Esophagus (tissue), 2 donors: ENCODE measurements at regions not wholly inside any gene's neighbourhood (a gene's known extent, or its start where the extent isn't known, plus 50 kb on each side); places are given as distances from the start of the nearest gene placed in this dataset.

ENCODE experiments used
- H3K27ac ChIP-seq, 2 donors: one replicate each; pipeline ENCODE4 v1.5.1; 2013; ENCODE audit warnings: low read depth in 2 of 2, mild to moderate bottlenecking in 2 of 2, inconsistent platforms in 1 of 2, low read length in 1 of 2, moderate library complexity in 1 of 2
- H3K27me3 ChIP-seq, 2 donors: one replicate each; pipeline ENCODE4 v1.6.1; 2013; ENCODE audit warnings: low read length in 2 of 2, control low read depth in 1 of 2, mild to moderate bottlenecking in 1 of 2; ENCODE audit not compliant: insufficient read depth in 2 of 2, control insufficient read depth in 1 of 2
- H3K36me3 ChIP-seq, 2 donors: one replicate each; pipeline ENCODE4 v1.6.1; 2013; ENCODE audit warnings: low read length in 1 of 2; ENCODE audit not compliant: control insufficient read depth in 2 of 2, insufficient read depth in 2 of 2
- H3K4me1 ChIP-seq, 2 donors: one replicate each; pipeline ENCODE4 v1.6.1; 2013; ENCODE audit warnings: low read length in 1 of 2; ENCODE audit not compliant: control insufficient read depth in 2 of 2, insufficient read depth in 2 of 2
- H3K4me3 ChIP-seq, 2 donors: one replicate each; pipeline ENCODE4 v1.5.1; 2013; ENCODE audit warnings: low read length in 2 of 2, mild to moderate bottlenecking in 2 of 2, low read depth in 1 of 2, moderate library complexity in 1 of 2
- H3K9me3 ChIP-seq, 2 donors: one replicate each; pipeline ENCODE4 v1.6.1; 2013; ENCODE audit warnings: mild to moderate bottlenecking in 2 of 2, low read depth in 1 of 2, low read length in 1 of 2, moderate library complexity in 1 of 2; ENCODE audit not compliant: control insufficient read depth in 2 of 2, insufficient read depth in 1 of 2
- WGBS, 2 donors: extraction: QIAGEN DNeasy Blood & Tissue Kit; methylation state at CpG; one replicate each; pipeline ENCODE4 v1.1.7; 2013; 5-methylcytosine and 5-hydroxymethylcytosine counted together
- donor health status: healthy with polysubstance abuse.
- donor health status: Bipolar disorder and iron deficiency.

DNA sequence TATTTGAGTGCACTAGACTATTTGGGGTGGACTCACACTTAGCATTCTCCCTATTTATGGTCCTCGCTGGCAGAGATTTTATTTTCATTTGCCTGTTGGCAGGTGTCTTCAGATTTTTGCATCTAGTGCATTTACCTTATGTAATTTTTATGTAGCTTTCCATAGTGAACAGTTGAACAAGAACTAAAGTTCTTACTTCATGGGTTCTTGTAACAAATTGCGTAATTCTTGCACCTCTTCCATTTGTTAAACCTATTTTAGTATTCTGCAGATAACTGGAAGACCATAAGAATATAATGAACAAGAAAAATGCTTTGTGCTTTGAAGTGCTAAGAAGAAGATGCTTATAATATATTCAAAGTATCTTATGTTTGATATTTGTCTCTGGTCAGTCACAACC lies 252.8 kb upstream of the MMS22L start:
- no peak overlapping the region for H3K27ac ChIP-seq
- no peak overlapping the region for H3K4me3 ChIP-seq
- no peaks in the 10 kb centered on the region for H3K9me3 ChIP-seq
- WGBS, 2 donors: 86 to 94% methylated on average over 2 of the region's 2 CpGs
- no peaks in the 10 kb centered on the region for H3K4me1 ChIP-seq
- H3K36me3 ChIP-seq: no peaks in the 10 kb centered on the region
- no peaks in the 10 kb centered on the region for H3K27me3 ChIP-seq

GRCh38 chr6:97548354-97548753 lies 265.3 kb upstream of the MMS22L start:
- H3K27ac ChIP-seq: no peak overlapping the region
- WGBS, 2 donors: 73 to 81% methylated on average over 1 of the region's 1 CpG
- H3K4me3 ChIP-seq: no peak overlapping the region
- H3K27me3 ChIP-seq: no peaks in the 10 kb centered on the region
- H3K4me1 ChIP-seq: no peaks in the 10 kb centered on the region
- no peaks in the 10 kb centered on the region for H3K36me3 ChIP-seq
- peaks cover 3% of the 10 kb centered on the region in 2 donors for H3K9me3 ChIP-seq

GRCh38 chr6:97557355-97557754 lies 274.3 kb upstream of the MMS22L start:
- H3K9me3 ChIP-seq: no peaks in the 10 kb centered on the region

DNA sequence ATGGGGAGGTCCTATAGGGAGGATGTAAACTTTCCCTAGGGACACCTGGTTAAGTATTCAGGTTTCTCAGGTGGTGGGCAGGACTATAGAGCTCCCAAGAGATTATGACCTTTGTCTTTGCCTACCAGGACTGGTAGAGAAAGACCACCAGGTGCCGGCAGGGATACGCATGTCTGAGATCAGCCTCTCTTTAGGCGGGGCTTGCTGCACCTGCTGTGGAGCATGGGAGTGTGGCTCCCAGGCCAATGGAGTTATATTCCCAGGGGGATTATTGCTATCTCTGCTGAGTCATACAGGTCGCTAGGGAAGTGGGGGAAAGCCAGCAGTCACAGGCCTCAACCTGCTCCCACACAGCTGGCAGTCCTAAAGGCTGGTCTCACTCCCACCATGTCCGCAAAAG lies 280.5 kb upstream of the MMS22L start:
- H3K27ac ChIP-seq: no peak overlapping the region
- no peaks in the 10 kb centered on the region for H3K4me1 ChIP-seq
- no peak overlapping the region for H3K4me3 ChIP-seq
- H3K36me3 ChIP-seq: no peaks in the 10 kb centered on the region
- no peaks in the 10 kb centered on the region for H3K27me3 ChIP-seq
- no peaks in the 10 kb centered on the region for H3K9me3 ChIP-seq
- WGBS, 2 donors: 74 to 83% methylated on average over 5 of the region's 5 CpGs

More at GRCh38 chr6:97557355-97557754, 274.3 kb upstream of the MMS22L start:
- Histone ChIP-seq H3K4me3 (no peak overlapping the region), H3K27ac (no peak overlapping the region), H3K27me3 (no peaks in the 10 kb centered on the region), H3K4me1 (no peaks in the 10 kb centered on the region), H3K36me3 (no peaks in the 10 kb centered on the region)
- WGBS, 2 donors: 25 to 30% methylated on average over 1 of the region's 1 CpG

DNA sequence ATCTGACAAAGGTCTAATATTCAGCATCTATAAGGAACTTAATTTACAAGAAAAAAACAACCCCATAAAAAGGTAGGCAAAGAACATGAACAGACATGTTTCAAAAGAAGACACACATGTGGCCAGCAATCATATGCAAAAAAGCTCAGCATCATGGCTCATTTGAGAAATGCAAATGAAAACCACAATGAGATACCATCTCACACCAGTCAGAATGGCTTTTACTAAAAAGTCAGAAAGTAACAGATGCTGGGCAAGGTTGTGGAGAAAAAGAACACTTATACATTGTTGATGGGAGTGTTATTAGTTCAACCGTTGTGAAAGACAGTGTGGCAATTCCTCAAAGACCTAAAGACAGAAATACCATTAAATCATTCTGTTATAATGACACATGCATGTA lies 289.9 kb upstream of the MMS22L start:
- no peaks in the 10 kb centered on the region for H3K27me3 ChIP-seq
- H3K27ac ChIP-seq: no peak overlapping the region
- no peaks in the 10 kb centered on the region for H3K9me3 ChIP-seq
- H3K4me1 ChIP-seq: no peaks in the 10 kb centered on the region
- H3K36me3 ChIP-seq: no peaks in the 10 kb centered on the region
- 74 to 75% methylated on average over 1 of the region's 1 CpG for WGBS, 2 donors
- H3K4me3 ChIP-seq: no peak overlapping the region

DNA sequence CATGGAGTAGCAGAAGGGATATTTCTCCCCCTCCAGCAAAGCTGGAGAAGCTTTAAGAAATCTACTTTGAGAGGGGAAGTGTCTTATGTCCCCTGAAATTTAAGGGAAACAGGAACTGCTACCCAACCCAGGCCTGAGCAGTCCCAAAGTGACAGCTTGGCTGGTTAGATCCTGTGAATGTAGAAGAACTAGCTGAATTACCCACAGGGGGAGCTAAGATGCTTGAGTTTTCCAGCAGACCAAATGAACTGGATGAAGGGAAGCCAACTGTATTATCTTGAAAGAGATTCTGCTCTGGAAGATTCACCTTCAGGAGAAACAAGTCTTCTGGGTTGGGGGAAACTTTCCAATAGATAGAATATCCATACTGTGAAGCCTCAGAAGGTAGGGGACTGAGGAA lies 303.3 kb upstream of the MMS22L start:
- Histone ChIP-seq H3K9me3 (no peaks in the 10 kb centered on the region), H3K27ac (no peak overlapping the region), H3K27me3 (no peaks in the 10 kb centered on the region), H3K4me3 (no peak overlapping the region), H3K4me1 (no peaks in the 10 kb centered on the region), H3K36me3 (no peaks in the 10 kb centered on the region)

- Histone ChIP-seq H3K9me3 (no peaks in the 10 kb centered on the region), H3K4me1 (no peaks in the 10 kb centered on the region), H3K27me3 (no peaks in the 10 kb centered on the region), H3K27ac (no peak overlapping the region), H3K36me3 (no peaks in the 10 kb centered on the region), H3K4me3 (no peak overlapping the region)
- WGBS, 2 donors: 37 to 42% methylated on average over 6 of the region's 6 CpGs
Observed at GRCh38 chr6:97591955-97592354, 308.9 kb upstream of the MMS22L start.

- WGBS, 2 donors: 81 to 85% methylated on average over 3 of the region's 3 CpGs
- Histone ChIP-seq H3K9me3 (no peaks in the 10 kb centered on the region), H3K36me3 (no peaks in the 10 kb centered on the region), H3K4me3 (no peak overlapping the region), H3K27ac (no peak overlapping the region), H3K4me1 (no peaks in the 10 kb centered on the region), H3K27me3 (no peaks in the 10 kb centered on the region)
Observed at GRCh38 chr6:97594844-97595243, 311.8 kb upstream of the MMS22L start.

DNA sequence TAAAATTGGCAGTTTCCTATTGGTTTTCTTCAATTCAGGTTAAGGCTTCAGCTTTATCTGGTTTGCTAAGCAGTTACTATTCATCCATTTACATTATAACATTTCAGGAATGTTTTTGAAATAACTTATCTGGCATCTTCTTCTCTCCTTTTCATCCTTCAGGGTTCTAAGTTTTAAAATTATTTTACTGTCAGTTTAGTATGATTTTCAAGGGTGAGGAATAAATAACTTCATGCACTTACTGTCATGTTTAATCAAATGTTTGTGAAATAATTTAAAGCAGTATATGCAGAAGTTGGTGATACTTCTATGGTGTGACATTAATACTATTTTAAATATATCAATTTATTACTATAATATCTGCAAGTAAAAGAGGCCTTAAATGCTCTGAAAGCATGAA lies 338.1 kb upstream of the MMS22L start:
- H3K36me3 ChIP-seq: no peaks in the 10 kb centered on the region
- no peaks in the 10 kb centered on the region for H3K4me1 ChIP-seq
- H3K9me3 ChIP-seq: no peaks in the 10 kb centered on the region
- no peak overlapping the region for H3K4me3 ChIP-seq
- no peaks in the 10 kb centered on the region for H3K27me3 ChIP-seq
- no peak overlapping the region for H3K27ac ChIP-seq

DNA sequence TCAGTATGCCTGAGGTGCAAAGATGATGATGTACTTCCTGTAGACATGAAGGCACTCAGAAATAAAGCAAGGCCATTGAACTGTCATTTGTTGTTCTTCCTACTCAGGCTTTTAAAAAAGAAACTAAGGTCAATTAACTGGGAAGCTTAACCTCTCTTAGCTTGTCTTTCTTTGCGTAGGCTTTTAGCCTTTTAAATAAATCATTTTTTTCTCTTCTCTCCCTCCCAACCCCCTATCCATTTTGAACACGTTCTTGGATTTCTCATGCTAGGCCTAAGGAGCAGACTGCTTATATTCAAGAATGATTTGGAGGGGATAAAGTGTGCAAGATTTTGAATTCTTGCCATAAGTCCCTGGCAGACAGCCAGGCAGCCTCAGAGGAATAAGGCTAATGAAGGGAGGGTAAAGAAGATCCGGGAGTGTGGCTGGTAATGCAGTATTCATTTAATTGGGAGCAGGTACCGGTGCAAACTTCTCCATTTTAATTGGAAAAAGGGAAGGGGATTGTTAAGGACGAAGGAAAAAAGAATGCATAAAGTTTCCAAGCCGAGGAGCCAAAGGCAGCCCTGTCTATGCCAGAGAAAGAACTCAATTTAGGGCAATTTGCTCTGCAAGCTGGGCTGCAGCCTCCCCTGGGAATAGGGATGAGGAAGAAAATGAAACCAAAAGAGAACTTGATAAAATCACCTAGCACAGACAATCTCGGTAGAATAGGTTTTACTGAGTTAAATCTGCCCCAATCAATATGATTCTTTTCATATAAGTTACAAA lies 343.8 kb upstream of the MMS22L start:
- 24 to 39% methylated on average over 7 of the region's 7 CpGs for WGBS, 2 donors

More for the DNA sequence above, 343.8 kb upstream of the MMS22L start:
- no peak overlapping the region for H3K27ac ChIP-seq
- H3K9me3 ChIP-seq: no peaks in the 10 kb centered on the region
- H3K4me1 ChIP-seq: no peaks in the 10 kb centered on the region
- peak overlapping the region; percentile 13 to 29 for H3K4me3 ChIP-seq
- no peaks in the 10 kb centered on the region for H3K27me3 ChIP-seq
- H3K36me3 ChIP-seq: no peaks in the 10 kb centered on the region
